Fibroblast of the conjunctiva (primary cell): ENCODE measurements at regions not wholly inside any gene's neighbourhood (a gene's known extent, or its start where the extent isn't known, plus 50 kb on each side); places are given as distances from the start of the nearest gene placed in this dataset.
"Not testable (repeated sequence)": the region's sequence is repeated elsewhere in the genome, so short reads cannot be mapped to it uniquely, and the experiment has no call there.

Experiments used
- DNase-seq: peaks from one replicate; pipeline ENCODE4 v3.0.0-alpha.2; 2010; ENCODE audit warnings: low read depth

DNA sequence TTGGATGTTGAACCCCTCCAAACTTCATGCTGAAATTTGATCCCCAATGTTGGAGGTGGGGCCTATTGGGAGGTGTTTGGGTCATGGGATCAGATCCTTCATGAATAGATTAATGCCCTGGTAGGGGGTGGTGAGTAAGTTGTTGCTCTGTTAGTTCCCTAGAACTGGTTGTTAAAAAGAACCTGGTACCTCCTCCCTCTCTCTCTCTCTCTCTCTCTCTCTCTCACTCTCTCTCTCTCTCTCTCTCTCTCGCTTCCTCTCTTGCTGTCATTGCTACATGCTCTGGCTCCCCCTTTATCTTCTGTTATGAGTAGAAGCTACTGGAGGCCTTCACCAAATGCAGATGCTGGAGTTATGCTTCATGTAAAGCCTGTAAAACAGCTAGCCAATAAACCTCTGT is 498.2 kb upstream of the NR5A2 start:
- no peak for DNase-seq

DNA sequence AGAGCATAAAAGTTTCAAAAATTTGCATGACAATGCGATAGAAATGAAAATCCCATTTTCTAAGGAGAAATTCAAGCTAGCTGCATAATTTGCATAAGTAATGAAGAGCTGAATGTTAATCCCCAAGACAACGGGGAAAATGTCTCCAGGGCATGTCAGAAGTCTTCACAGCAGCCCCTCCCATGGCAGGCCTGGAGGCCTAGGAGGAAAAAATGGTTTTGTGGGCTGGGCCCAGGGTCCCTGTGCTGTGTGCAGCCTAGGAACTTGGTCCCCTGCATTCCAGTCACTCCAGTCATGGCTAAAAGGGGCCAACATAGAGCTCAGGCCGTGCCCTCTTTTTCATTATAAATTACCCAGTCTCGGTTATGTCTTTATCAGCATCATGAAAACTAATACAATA is 494.1 kb upstream of the NR5A2 start:
- not testable (repeated sequence) for DNase-seq

DNA sequence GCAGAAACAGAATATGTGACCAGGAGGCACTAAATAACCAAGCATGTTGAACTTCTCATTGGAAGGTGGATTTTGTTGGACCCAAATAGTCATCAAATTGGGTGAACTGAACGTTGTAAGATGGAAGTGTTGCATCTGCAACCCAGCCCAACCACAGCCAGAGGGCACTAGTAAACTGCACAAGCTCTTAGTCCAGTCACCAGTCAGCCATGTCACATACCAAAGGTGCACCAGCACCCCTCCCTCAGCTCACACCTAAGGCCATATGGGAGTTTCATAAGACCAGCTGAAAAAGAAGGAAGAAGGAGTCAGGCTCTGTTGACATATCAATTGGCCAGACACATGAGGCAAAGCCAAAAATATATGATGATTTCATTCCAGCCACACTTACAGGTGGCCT is 481.7 kb upstream of the NR5A2 start:
- DNase-seq, result no peak

DNA sequence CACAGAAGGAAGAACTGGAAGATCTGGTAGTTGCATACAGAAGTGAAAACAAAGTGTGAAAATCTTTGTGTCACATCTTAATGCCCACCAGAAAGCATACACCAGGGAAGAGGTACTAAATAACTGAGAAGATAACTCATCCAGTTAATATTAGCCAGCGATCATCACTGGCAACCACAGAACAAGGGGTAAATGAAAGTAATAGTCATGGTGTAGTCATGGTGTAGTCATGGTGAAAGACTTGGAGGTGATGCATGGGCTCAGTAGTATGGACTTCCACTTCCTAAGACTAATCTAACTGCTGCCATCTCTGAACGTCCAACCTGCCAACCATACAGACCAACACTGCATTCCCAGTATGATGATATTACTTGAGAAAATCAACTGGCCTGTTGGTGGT is 481.2 kb upstream of the NR5A2 start:
- DNase-seq, result no peak

DNA sequence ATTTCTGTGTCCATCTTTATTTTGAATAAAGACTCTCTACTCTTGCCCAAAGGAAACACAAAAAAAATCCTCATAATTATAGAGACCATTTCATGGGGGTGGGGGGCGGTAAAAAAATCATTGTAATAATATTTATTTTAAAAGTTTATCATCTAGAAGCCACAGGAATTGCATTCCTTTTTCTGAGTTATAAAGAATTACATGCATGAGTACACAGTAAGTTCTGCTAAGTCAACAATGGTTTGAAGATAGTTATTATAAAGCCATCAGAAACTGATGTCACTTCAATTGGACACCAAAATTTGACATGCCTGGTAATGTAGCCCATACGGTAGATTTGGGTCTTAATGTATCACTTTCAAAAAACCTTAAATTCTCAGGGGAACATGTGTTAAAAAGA is 478.1 kb upstream of the NR5A2 start:
- DNase-seq, result no peak

DNA sequence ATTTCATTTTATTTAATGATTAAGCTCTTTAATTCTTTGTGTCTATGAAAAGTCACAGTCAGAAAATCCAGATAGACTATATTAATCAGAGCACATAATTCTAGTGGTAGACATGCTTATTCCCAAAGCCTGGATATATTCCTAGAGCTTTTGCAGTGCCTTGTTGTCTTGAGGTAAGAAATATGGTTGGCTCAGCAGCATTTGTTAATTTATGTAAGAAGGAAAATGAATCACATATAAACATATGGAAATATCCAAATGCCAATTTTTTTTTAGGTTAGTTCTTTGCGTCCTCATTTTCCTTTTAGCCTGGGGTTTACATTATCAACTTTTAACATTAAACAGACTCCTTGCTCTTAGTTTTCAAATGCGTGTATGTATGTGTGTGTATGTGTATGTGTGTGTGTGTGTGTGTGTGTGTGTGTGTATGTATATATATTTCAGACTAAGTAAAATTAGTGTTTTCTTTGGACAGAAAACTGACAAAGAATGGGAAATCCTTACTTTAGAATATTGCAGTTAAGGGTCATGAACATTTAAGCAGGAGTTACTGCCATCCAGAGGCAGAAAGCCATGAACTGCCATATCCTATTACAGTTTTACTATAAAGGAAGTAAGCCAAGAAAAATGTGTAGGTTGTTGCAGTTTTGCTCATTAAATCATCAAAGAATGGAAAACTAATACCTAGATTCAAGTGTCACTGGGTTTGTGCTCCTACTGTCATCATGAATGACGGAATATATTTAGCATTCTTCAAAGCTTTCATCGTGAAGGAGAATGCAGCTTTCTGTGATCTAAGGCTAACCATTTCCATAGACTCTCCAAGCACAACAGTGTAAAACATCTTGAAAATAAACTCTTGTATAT is 477.1 kb upstream of the NR5A2 start:
- peak; percentile 3 for DNase-seq

DNA sequence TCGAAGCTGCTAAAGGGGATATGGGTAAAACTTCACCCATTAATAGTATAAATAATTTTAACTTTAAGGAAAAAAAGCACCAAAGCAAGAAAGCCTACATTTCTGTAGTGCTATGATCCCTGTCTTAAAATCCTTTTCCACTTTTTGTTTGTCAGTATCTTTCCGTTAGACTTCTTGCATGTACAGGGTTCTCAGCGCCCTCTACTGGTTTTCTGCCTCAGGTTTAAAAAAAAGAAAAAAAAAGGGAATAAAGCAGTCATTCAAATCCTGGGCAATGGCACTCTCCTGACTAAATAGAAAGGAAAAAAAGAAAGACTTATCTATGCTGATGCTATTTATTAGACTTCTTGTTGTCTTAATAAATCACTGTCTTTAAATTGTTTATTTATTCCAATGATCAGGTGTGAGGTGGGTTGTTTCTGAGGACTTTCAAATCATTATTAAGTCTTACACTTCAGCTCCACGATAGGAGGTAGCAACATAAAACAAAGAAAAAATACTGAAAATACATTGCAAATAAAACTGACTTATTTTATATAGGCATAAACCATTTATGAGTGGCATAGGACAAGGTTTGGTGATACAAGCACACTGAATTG is 475.4 kb upstream of the NR5A2 start:
- peak; percentile 65 for DNase-seq

DNA sequence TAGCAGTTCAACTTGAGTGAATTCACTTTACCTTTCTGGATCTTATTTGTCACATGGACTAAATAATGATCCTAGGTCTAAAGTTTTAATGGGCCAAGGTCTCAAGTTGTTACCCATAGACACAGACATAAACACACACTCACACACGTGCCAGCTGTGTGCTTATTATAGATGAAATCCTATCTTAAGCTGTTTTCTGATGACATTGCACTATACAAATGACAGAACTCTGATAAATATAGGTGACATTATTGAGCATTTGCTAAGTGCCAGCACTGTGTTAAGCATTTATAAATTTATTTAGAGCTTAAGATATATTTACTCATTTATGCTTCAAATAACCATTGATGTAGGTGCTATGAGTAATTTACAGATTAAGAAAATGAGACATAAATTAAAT is 474.4 kb upstream of the NR5A2 start:
- DNase-seq, result no peak

DNA sequence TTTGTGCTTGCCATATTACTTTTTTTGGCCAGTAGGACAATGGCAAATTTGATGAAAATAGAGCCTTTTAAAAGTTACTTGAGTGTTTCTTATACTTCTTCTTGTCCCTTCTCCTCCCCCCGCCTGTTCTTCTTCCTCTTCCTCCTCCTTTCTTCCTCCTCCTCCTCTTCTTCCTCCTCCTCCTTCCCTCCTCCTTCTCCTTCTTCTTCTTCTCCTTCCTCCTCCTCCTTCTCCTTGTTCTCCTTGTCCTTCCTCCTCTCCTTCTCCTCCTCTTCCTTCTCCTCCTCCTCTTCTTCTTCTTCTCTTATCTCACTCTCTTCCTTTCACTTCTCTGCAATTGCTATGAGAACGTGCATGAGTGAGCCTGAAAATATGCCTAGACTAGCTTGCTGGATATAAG is 466.2 kb upstream of the NR5A2 start:
- DNase-seq, result no peak

DNA sequence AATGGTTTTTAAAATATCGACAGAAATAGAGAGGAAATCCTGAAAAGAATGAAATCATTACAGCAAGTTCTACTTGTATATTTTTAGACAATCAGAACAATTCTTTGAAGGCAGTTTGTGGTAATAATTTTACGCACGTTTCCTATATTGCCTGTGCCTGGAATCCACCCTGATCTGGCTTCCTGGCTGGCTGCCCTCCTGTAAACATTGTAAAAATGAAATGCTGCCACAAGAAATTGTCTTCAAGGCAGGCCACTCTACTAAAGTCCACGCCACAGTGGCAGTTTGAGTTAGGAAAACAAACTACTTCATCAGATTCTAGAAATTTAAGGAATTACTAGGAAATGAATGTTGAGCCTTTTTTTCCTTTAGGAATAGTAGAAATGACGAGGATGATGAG is 454.5 kb upstream of the NR5A2 start:
- no peak for DNase-seq

DNA sequence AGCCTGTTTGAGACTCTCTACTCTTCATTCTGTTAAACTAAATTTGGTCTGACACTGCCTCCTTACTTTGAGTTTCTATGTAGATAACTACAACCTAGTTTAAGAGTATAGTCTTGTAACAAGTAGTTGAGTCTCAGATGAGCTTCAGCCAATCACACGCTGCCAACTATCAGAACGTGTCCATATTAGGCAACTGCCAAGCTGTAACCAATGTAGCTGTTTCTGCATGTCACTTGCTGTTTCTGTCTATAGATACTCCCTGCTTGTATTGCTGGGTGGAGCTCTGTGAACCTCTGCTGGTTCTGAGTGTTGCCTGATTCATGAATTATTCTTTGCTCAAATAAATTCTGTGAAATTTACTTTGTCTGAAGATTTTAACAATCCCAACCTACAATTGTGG is 452.6 kb upstream of the NR5A2 start:
- no peak for DNase-seq

DNA sequence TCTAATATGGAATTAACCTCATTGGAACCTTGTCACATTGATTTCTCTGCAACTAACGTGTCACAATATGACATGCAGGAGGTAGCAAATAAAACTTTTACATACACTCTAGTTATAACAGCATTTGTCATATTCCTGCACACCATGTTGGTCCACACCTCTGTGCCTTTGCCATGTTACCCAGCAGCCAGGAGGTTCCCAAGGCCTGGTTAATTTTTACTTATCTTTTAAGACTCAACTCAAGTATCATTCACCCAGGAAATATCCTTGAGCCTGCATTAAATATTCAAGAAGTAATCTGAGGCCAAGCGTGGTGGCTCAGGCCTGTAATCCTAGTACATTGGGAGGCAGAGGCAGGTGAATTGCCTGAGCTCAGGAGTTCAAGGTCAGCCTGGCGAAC is 447.2 kb upstream of the NR5A2 start:
- no peak for DNase-seq

DNA sequence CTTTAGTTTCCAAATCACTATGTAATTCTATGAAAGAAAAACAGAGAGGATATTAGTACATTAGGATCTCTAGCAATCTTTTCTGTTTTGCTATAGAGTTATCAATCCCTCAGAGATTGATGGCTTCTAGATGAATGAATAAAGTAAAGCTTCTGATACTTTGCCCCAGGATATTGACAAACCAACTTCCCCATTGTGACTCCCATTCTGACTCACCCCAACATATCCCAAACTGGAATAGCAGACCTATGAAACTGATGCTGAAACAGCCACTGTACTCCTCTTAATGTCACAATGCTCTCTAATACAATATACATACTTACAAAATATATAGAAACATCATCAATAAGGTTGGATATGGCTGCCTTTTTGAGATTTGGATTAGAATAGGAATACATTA is 442.1 kb upstream of the NR5A2 start:
- DNase-seq, result no peak

DNA sequence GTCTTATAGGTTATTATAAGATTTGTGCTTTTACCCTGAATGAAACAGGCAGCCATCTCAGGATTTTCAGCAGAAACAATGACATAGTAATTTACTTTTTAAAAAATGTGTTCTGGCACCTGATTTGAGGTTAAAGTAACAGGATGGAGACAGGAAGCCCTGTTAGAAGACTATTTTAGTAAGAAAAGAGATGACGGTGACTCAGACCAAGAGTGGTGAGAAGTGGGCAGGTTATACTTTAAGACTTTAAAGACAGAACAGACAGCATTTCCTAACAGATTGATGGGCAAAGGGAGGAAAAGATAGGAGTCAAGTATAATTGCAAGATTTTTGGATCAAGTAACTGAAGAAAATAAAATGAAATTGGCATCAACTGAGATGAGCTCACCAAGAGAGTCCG is 436.8 kb upstream of the NR5A2 start:
- no peak for DNase-seq

DNA sequence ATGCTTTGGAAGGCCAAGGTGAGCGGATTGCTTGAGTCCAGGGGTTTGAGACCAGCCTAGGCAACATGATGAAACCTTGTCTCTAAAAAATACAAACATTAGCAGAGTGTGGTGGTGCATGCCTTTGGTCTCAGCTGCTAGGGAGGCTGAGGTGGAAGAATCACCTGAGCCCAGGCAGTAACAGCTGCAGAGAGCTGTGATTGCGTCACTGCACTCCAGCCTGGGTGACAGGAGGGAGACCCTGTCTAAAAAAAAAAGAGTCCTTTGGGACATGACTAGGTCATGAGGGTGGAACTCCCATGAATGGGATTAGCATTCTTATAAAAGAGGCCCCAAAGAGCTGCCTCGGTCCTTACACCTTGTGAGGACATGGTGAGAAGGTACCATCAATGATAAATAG is 436.0 kb upstream of the NR5A2 start:
- DNase-seq, result no peak

DNA sequence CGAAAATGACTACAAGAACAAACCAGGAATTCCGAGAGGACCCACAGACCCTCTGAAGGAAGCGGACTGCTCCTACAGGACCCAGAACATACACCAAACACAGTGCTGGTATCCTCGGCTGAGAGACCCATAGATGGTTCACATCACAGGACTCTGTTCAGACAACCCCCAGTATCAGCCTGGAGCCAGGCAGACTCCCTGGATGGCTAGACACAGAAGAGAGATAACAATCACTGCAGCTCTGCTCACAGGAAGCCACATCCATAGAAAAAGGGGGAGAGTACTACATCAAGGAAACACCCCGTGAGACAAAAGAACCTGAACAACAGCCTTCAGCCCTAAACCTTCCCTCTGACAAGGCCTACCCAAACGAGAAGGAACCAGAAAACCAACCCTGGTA is 434.0 kb upstream of the NR5A2 start:
- DNase-seq, result no peak

DNA sequence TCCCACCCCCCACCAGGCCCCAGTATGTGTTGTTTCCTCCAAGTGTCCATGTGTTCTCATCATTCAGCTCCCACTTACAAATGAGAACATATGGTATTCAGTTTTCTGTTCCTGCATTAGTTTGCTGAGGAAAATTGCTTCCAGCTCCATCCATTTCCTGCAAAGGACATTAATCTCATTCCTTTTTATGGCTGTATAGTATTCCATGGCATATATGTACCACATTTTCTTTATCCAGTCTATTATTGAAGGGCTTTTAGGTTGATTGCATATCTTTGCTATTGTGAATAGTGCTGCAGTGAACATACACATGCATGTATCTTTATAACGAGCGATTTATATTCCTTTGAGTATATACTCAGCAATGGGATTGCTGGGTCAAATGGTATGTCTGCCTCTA is 431.1 kb upstream of the NR5A2 start:
- DNase-seq, result not testable (repeated sequence)

DNA sequence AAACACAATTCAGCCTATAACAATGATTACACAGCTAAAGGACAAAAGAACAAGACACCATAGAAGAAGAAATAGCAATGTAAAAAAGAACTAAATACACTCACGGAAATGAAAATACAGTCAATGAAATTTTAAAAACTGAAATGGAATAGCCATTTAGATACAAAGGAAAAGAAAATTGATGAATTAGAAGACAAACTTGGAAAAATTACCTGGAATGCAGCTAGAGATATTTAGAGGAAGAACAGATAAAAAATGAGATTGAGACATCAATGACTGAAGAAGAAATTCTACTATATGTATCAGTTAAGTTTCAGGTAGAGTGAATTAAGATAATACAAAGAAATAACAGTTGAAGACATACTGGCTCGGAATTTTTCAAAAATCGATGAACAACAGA is 430.4 kb upstream of the NR5A2 start:
- DNase-seq, result no peak

DNA sequence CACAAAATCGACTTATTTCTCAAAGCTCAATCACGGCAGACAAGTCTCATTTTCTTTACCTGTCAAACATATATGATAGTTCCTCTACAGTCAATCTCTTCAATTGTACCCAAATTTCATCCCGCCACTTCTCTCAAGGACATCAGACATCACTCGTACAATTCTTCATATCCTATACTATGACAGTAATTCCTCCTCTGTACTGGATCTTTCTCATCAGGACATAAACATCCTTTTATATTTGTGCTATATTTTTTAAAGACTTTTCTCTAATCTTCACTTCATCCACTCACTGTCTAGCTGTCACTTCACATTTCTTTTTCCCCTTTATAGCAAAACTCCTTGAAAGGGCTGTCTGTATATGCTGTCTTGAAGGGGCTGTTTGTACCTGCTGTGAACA is 419.1 kb upstream of the NR5A2 start:
- DNase-seq, result no peak

DNA sequence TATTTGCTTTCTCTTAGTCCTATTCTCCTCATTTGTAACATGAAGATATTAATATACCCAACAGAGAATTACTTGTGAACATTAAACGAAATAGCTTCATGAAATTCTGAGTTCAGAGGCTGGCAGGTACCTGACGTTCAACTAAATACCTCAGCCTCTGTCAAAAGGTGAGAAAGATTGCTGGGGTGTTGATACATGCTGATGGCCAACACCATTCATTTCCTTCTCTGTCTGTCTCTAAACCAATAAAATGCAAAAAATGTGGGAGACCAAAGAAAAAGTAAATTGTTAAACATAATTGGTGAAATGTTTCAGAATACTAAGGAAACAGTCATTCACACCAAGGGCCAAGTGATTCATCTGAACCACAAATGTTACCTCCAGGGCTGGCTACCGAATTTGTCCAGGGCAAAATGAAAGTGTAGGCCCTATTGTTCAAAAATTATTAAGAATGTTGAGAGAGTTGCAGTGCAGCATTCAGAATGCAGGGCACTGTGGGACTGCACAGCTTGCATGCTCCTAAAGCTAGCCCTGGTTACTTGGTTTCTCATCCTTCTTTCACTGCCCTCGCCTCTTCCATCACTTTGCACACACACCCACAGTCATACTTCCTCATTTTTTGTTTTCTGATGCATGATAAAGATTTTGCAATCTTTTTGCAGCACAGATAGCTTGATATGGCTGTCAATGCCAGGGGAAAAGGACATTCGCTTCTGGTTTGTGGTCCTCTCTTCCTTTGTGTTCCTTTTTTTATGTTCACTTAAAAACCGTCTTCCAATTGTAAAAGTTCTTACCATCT is 414.3 kb upstream of the NR5A2 start:
- DNase-seq, result no peak

DNA sequence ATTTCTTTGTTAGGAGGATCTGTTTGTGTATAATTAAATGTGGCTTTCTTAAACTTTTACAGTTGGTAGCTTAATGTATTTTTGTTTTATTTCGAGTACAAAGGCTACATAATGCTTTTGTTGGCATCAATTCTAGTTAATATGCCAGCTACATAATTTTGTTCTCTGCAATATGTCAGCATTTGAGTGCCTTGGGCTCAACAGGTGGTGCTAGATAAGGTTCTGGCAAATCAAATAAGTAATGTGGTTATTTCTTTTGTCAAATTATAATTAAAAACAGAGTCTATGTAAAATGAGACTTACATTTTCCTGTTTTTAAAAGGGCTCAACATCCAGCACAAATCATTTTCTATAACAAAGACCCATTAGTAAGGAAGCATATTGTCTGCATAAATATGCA is 410.6 kb upstream of the NR5A2 start:
- DNase-seq, result no peak

DNA sequence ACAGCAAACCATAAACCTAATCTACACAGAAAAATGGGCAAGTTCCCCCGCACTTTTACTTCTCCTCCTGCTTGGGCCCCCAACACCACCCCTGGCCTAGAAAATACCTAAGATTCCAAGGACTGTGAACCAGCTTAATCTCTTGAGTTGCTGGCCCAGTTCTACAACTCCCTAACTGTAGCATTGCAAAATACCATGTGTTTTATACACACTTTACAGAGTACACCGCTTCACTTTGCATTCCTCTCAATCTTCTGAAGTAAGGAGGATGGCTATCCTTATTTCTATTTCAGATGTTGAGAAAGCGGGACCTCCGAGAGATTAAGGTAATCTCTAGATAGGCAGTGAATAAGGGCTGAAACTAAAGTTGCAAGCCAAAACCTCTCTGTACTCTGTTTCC is 408.3 kb upstream of the NR5A2 start:
- DNase-seq, result no peak

DNA sequence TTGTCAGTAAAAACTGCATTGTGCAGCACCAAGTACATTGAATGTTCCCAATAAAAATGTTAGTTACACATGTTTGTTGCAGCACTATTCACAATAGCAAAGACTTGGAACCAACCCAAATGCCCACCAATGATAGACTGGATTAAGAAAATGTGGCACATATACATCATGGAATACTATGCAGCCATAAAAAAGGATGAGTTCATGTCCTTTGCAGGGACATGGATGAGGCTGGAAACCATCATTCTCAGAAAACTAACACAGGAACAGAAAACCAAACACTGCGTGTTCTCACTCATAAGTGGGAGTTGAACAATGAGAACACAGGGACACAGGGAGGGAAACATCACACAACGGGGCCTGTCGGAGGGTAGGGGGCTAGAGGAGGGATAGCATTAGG is 401.3 kb upstream of the NR5A2 start:
- not testable (repeated sequence) for DNase-seq
